ENCODE measurements at regions not wholly inside any gene's neighbourhood (a gene's known extent, or its start where the extent isn't known, plus 50 kb on each side); places are given as distances from the start of the nearest gene placed in this dataset.

GRCh38 chr9:113817171-113817570 is 58.9 kb upstream of the ZNF618 start:
- no peak for DNase-seq (ENCODE audit: low read depth in 2 of 2, low spot score in 1 of 2)

GRCh38 chr9:113818391-113818790 is 57.7 kb upstream of the ZNF618 start:
- DNase-seq (ENCODE audit: low read depth in 2 of 2, low spot score in 1 of 2) = no peak

GRCh38 chr9:113822315-113822714 is 53.8 kb upstream of the ZNF618 start:
- DNase-seq (ENCODE audit: low read depth in 2 of 2, low spot score in 1 of 2) = no peak

- DNase-seq (ENCODE audit: low read depth in 2 of 2, low spot score in 1 of 2) = no peak
Measured at GRCh38 chr9:113823421-113823820, 52.7 kb upstream of the ZNF618 start.
